Right ventricle myocardium inferior (tissue), 1 donor: ENCODE measurements at regions not wholly inside any gene's neighbourhood (a gene's known extent, or its start where the extent isn't known, plus 50 kb on each side); places are given as distances from the start of the nearest gene placed in this dataset.

Experiments used
- ATAC-seq: fragments of 200-7000 bp; cut with Tn5 transposase; one replicate; pipeline ENCODE4 v1.9.1; 2020; ENCODE audit warnings: mild to moderate bottlenecking, moderate library complexity
- DNase-seq: peaks from one replicate; pipeline ENCODE4 v3.0.0; 2021; ENCODE audit errors: missing footprints
- intact Hi-C: fragments of 100-400 bp; cut with DNase I; formaldehyde crosslinking; loops from one replicate; pipeline ENCODE4 v1.11.0; 2022
- donor health status: DM: no; HTN: yes; CAD: no; lungs with severe emphysema.

- intact Hi-C loops, result no loop called here
- no peak for DNase-seq
- ATAC-seq, result no peak
These were observed 70.1 kb upstream of the ARHGAP21 start for GRCh38 chr10:24793648-24794379.

GRCh38 chr10:24792638-24793037 lies 69.0 kb upstream of the ARHGAP21 start:
- DNase-seq (no peak), ATAC-seq (no peak)
- intact Hi-C loops, result no loop called here

GRCh38 chr10:24791084-24791726 lies 67.5 kb upstream of the ARHGAP21 start:
- intact Hi-C loops, result no loop called here

GRCh38 chr10:24790599-24790998 lies 66.9 kb upstream of the ARHGAP21 start:
- intact Hi-C loops, result no loop called here
- peak; percentile 34 for ATAC-seq
- no peak for DNase-seq

More at GRCh38 chr10:24791084-24791726, 67.5 kb upstream of the ARHGAP21 start:
- ATAC-seq (no peak), DNase-seq (no peak)

GRCh38 chr10:24790073-24790472 lies 66.4 kb upstream of the ARHGAP21 start:
- ATAC-seq (no peak), DNase-seq (no peak)
- intact Hi-C loops, result no loop called here

- DNase-seq (no peak), ATAC-seq (no peak)
- intact Hi-C loops, result no loop called here
These were observed 61.2 kb upstream of the ARHGAP21 start for GRCh38 chr10:24784923-24785322.

GRCh38 chr10:24784061-24784460 lies 60.4 kb upstream of the ARHGAP21 start:
- DNase-seq, result no peak
- intact Hi-C loops, result no loop called here
- no peak for ATAC-seq

GRCh38 chr10:24783504-24783903 lies 59.8 kb upstream of the ARHGAP21 start:
- ATAC-seq (no peak), DNase-seq (no peak)
- intact Hi-C loops, result no loop called here

GRCh38 chr10:24779737-24780136 lies 56.0 kb upstream of the ARHGAP21 start:
- DNase-seq (no peak), ATAC-seq (no peak)
- intact Hi-C loops, result no loop called here

- intact Hi-C loops, result no loop called here
- ATAC-seq, result no peak
- DNase-seq, result no peak
These were observed 54.6 kb upstream of the ARHGAP21 start for GRCh38 chr10:24778298-24778697.

GRCh38 chr10:24777196-24777595 lies 53.5 kb upstream of the ARHGAP21 start:
- DNase-seq (no peak), ATAC-seq (no peak)
- intact Hi-C loops, result no loop called here

GRCh38 chr10:24773939-24774589 lies 50.4 kb upstream of the ARHGAP21 start:
- DNase-seq (no peak), ATAC-seq (no peak)
- intact Hi-C loops, result no loop called here
